Gastrocnemius medialis (tissue), 4 donors: ENCODE measurements at regions not wholly inside any gene's neighbourhood (a gene's known extent, or its start where the extent isn't known, plus 50 kb on each side); places are given as distances from the start of the nearest gene placed in this dataset.

Experiments
- POLR2A ChIP-seq, 2 donors: fragments of 450-650 bp; IDR thresholded peaks; one replicate each; pipeline ENCODE4 v1.6.1; 2017; ENCODE audit warnings: antibody characterized with exemption in 2 of 2, mild to moderate bottlenecking in 2 of 2, moderate library complexity in 2 of 2
- TF ChIP-seq, protein P1 (sequence below), 5 experiments: fragments of 450-650 bp in 3 of 5; fragments of 200-600 bp in 2 of 5; sonication (generic) in 2 of 5; IDR thresholded peaks in 4 of 5; conservative IDR thresholded peaks in 1 of 5; 1 replicate in 4 of 5; 2 replicates in 1 of 5; pipeline ENCODE4 v1.5.1; 2016 to 2019; ENCODE audit warnings: antibody characterized with exemption in 5 of 5, mild to moderate bottlenecking in 3 of 5, moderate library complexity in 3 of 5

GRCh38 chr13:71251292-71251951 is 615.6 kb downstream of the DACH1 start:
- TF ChIP-seq, protein P1, sequence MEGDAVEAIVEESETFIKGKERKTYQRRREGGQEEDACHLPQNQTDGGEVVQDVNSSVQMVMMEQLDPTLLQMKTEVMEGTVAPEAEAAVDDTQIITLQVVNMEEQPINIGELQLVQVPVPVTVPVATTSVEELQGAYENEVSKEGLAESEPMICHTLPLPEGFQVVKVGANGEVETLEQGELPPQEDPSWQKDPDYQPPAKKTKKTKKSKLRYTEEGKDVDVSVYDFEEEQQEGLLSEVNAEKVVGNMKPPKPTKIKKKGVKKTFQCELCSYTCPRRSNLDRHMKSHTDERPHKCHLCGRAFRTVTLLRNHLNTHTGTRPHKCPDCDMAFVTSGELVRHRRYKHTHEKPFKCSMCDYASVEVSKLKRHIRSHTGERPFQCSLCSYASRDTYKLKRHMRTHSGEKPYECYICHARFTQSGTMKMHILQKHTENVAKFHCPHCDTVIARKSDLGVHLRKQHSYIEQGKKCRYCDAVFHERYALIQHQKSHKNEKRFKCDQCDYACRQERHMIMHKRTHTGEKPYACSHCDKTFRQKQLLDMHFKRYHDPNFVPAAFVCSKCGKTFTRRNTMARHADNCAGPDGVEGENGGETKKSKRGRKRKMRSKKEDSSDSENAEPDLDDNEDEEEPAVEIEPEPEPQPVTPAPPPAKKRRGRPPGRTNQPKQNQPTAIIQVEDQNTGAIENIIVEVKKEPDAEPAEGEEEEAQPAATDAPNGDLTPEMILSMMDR (IDR thresholded peaks at IDR 0.05 in 4 of 5, conservative IDR thresholded peaks at IDR 0.05 in 1 of 5), result no peak
- no peak for TF ChIP-seq POLR2A (IDR thresholded peaks at IDR 0.05)
